Fibroblast of skin of right biceps (primary cell): ENCODE measurements at regions not wholly inside any gene's neighbourhood (a gene's known extent, or its start where the extent isn't known, plus 50 kb on each side); places are given as distances from the start of the nearest gene placed in this dataset.

Source experiments
- DNase-seq: peaks from one replicate; pipeline ENCODE4 v3.0.0-alpha.2; 2013

DNA sequence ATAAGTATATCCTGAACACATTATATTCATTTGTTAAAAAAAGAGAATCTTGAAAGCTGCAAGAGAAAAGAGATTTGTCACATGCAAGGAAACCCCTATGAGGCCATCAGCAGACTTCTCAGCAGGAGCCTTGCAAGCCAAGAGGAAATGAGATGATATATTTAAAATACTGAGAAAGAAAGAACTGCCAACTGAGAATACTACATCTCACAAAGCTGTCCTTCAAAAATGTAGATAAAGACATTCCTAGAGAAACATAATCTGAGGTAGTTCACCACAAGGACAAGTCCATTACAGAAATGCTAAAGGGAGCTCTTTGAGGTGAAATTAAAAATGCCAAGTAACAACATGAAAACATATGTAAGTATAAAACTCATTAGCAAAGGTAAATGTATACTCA, 224.4 kb upstream of the MBL2 start:
- no peak for DNase-seq

- DNase-seq = no peak
Measured at GRCh38 chr10:52994370-52994769, 221.8 kb upstream of the MBL2 start.

DNA sequence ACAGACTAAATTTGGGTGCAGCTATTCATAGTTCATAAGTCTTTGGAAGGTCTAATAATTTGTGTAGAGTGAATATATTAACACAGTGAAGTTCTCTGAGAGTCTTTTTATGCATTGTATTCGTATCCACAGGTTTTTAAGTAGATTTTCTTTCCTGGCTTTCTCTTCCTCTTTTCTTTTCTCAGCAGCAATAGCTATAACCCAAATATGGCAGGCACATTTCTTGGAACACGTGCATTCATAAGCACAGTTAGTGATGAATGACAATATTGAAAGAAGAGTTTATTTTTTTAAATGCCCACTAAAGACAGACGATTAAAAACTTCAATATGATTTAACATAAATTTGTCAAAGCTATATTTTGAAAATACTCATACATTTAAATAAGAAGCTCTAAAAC, 220.5 kb upstream of the MBL2 start:
- no peak for DNase-seq

GRCh38 chr10:52992567-52992966, 220.0 kb upstream of the MBL2 start:
- DNase-seq = no peak

- no peak for DNase-seq
Measured at GRCh38 chr10:52988923-52989322, 216.3 kb upstream of the MBL2 start.

DNA sequence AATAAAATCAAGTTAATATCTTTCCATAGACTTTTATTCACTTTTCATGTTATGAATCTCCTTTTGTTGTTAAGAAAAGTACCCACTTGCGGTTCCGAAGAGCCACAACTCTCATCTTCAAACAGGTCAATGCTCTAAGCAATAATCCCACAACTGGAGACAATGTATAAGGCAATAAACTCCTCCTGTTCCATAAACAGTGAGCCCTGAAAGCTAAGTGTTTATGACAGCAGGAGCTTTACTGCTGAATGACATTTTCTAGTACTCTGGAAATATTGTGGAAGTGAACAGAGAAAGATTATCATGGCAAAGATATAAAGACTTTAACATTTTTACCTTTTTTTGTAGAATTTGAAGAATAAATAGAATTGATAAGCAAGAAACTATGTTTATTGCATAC, 213.5 kb upstream of the MBL2 start:
- no peak for DNase-seq

GRCh38 chr10:52984169-52984568, 211.6 kb upstream of the MBL2 start:
- no peak for DNase-seq

- DNase-seq = no peak
Measured at GRCh38 chr10:52979295-52979990, 206.9 kb upstream of the MBL2 start.

DNA sequence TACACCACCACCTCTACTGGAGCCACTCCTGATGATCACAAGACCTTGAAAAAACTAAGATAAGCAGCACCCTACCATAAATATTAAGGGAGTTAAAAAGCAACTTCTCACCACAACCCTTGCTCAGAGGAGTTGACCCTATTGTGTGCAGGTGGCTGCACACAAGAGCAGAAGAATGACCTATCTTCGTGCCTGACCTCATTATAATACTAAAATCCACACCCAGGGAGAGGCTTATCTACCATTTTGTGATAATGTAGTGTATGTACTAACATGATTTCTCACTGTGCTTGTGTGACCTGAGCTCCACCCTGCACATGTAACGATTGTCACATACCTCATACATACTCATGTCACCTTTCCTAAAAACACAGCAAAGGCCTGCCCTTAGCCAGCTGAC, 205.0 kb upstream of the MBL2 start:
- no peak for DNase-seq

DNA sequence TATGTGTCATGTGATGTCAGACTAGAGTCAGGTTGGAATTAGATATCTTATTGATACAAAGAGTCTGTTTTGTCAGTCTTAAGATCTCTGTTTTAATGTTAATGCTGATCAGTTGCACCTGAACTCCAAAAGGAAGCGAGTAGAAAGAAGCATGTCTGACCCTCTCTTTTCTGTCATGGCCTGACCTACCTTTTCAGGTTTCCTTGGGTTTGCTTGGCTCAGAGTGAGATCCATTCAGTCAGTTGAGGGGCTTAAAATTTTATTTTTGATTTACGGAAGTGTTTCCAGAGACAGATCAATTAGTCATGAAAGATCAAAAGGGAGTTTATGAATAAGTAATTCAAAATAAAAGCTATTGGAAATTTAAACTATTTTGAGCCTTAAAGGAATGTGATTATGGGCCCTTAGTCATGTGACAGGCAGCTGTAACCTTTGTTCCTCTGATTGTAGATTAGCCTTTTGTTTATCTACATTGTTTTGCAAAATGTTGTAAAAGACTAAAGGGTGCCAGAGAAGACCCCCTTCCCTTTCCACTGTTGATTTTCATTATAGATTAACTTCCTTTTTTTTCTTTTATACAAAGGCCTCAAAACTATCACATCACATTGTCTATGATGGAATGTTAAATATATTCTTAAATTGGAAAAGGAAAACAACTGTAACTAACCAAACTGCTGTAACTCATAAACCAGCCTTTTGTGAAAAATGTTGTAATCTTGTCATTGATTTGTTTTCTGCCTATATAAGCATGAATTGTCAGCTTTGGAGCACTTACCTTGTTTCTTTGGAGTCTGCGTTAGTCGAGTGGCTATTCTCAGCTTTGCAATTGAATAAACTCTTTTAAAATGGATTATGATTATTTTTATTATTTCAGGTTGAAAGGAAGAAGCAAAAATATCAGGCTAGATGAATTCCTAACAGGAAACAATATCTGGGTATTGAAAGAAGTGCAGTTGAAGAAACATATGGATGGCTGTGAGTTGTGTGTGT, 195.5 kb upstream of the MBL2 start:
- no peak for DNase-seq

GRCh38 chr10:52966904-52967303, 194.3 kb upstream of the MBL2 start:
- DNase-seq = no peak

DNA sequence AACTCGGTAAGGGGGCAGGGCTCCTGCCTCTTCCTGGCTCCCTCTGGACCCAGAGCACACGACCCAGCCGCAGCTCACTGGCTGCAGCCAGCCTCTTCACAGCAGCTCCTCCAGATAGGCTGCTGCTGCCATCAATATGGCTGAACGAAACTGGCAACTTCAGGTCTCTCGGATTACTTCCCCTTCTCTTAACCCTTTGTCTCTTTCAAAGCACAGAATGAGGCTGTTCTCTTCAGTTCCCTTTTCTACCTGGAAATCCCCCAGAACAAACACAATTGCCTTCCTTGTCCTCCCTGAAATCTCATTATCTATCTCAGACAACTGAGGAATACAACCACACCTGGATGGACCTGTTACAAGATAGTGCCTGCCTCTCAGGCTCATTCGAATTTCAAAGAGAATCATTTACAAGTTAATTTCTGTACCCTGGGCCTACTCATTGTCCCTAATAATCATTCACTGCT, 193.4 kb upstream of the MBL2 start:
- no peak for DNase-seq

GRCh38 chr10:52965509-52965908, 192.9 kb upstream of the MBL2 start:
- no peak for DNase-seq

- DNase-seq = no peak
Measured at GRCh38 chr10:52961323-52961722, 188.7 kb upstream of the MBL2 start.

DNA sequence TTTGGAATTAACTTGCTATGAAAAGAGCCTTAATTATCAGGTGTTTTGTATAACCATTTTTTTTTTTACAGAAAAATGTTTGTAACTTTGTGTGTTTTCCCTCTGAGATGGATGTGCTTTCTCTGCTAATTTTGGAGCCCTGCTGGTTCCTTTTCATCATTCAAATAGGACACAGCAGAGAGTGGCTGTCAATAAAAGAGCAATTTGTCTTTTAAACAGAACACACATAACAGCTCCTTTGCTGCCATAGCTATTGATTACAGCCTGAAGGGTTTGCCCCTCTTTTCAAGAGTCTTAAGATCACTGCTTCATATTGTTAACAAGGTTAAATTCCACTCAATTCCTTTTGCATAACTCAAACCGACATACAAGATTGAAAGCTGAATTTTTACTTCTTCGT, 187.2 kb upstream of the MBL2 start:
- no peak for DNase-seq

- peak; percentile 5 for DNase-seq
Measured at GRCh38 chr10:52956861-52957260, 184.3 kb upstream of the MBL2 start.

DNA sequence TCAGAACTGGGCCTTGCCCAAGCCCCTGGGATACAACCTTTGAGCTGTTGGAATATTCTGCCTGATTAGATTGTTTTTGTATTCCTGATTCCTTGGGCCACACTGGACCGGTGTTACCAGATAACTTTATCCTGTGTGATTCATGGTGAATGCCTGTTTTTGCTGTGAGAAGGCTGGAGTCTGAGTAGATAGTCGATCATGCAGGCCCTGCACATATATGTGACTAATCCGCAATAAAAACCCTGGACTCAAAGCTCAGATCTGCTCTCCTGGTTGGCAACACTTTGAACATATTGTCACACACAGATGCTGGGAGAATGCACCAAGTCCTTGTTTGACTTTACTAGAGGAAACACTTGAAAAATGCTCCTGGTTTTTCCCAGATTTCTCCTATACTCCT, 183.9 kb upstream of the MBL2 start:
- DNase-seq = peak; percentile 40

DNA sequence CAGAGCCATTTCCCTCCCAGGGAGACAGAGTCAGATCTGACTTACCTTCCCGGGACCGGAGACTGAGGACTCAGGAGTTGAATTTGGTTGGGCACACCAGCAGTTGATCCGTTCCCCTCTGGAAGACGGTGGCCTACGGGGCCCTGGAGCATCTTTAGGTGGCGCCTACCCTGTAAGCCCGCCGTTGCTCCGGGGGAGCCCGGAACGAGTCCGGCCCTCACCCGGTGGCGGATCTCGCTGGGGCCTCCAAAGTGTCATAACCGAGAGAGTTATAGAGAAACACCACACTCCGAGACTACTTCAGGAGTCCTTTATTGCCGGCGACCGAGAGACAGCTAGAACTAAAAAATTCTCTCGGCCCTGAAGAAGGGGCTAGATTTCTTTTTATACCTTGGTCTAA, 182.8 kb upstream of the MBL2 start:
- DNase-seq = no peak

DNA sequence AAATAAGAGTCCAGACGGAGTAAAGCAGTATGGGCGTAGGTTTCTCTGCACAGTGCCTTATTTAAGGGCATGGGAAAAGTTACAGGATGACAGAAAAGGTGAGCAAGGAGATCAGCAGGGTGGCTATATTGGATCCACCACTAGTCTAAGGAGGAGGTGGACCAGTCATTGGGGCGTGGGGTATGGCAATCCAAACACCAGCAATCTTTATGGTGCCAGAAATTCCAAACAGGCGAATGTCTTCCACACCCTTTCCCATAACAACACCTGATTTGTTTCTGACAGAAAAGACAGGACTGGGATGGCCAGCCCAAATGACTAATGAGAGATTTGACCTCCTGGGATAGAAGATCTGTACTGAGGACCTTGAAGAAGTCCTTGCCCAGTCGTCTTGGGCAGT, 181.8 kb upstream of the MBL2 start:
- DNase-seq = no peak

GRCh38 chr10:52952391-52953055, 179.9 kb upstream of the MBL2 start:
- DNase-seq = no peak

- DNase-seq = peak; percentile 28
Measured at GRCh38 chr10:52951824-52952223, 179.2 kb upstream of the MBL2 start.

DNA sequence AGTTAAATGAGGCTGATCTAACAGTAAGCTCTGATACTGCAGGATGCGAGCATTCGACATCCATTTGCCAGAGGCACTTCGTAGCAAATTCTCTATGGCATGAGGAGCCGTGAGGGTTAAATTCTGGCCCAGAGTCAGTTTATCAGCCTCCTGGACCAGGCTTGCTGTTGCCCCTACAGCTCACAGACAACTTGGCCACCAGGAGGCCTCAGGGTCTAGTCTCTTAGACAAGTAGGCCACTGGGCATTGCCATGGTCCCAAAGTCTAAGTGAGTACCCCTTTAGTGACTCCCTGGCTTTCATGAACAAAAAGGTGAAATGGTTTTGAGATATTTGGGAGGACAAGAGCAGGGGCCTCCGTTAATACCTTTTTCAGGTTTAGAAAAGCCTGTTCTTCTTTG, 178.0 kb upstream of the MBL2 start:
- DNase-seq = no peak

GRCh38 chr10:52949899-52950298, 177.3 kb upstream of the MBL2 start:
- DNase-seq = no peak

GRCh38 chr10:52946486-52946885, 173.9 kb upstream of the MBL2 start:
- DNase-seq = no peak
